ENCODE measurements at regions not wholly inside any gene's neighbourhood (a gene's known extent, or its start where the extent isn't known, plus 50 kb on each side); places are given as distances from the start of the nearest gene placed in this dataset.
"Not testable (repeated sequence)": the region's sequence is repeated elsewhere in the genome, so short reads cannot be mapped to it uniquely, and the experiment has no call there.

DNA sequence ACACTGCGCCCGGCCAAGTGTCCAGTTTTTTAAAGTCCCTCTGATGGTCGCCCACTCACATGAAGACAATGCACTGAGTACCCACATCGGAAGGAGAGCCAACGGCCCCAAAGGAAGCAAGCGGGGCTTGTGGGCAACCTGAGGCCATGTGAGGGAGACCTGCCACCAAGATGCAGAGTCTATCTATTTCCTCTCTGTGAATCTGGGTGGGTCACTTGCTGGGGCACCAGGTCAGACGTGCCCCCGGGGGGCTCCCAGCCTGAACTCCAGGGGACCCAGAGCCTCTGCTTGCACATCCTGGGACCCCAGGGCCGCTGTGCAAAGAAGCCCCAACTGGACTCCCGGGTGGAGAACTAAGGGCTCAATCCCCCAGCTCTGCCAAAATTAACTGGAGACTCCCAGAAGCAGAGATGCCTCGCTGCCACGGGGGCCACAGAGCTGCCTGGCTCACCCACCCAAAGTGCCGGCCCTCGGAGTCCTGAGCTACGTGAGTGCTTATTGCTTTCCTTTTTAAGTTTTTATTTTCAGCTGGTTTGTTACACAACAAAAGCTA lies 106.4 kb downstream of the BRD1 start:
- no peak for DNase-seq (ENCODE audit: low read depth in 3 of 3)

DNA sequence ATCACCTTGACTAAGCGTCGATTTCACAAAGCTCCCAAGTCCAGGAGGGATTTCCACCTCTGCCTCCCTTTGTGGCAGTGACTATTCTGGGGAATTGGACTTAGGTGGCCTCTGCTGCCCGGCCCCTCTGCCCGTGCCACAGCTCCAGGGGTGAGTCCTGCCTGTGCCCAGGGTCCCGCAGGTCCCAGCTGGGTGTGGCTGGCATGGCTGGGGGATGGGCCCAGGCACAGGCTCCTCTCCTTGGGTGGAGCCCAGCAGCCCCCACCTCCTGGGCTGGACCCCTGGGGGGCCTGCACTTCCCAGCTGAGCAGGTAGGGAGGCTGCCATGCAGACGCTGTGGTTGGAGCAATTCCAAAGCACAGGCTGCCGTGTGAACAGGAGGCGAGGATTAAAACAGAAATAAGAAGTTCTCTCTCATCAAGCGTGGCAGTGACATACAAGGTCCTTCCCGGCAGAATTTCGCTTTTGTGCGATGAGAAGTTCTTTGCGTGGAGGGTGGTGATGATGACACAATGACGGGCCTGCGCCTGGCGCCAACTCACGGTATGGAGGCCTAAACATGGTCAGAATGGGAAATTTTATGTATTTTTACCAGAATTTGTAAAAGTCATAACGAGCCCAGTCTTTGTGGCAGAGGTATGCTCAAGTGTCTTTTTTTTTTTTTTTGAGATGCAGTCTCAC lies 107.3 kb downstream of the BRD1 start:
- no peak for DNase-seq (ENCODE audit: low read depth in 3 of 3)

DNA sequence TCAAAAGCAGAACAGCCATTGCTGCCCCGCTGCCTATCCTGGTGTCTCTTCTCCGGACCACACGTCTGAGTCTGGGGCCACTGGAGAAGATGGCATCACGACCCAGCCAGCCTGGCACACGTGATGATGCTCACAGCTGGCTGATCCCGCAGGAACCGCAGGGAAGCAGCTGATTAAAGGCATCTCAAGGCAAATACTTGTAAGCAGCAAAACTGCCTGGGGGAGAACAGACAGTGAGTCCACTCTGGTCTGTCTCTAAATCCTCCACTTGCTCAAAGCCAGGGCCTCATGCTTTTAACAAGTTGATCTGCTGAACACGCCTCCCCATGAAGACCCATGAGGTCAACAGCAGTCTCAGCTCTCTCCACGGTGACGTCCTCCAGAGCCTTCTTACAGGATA lies 108.6 kb downstream of the BRD1 start:
- DNase-seq (ENCODE audit: low read depth in 3 of 3) = no peak

DNA sequence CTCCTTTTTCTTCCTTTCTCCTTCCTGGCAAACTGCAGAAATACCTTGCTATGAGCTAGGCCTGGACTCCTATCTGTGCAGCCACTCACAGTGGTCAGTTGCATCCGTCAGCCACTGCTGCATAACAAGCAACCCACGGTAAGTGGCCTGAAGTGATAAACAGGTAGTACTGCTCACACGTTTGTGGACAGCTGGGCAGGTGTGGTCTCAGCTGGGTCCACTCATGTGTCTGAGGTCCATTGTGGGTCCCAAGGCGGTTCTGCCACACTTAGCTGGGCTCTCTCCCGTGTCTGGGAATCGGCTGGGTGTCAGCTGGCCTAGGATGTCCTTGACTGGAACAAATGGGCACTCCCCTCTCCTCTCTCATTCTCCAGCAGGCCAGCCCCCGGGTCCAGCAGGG lies 109.3 kb downstream of the BRD1 start:
- no peak for DNase-seq (ENCODE audit: low read depth in 3 of 3)

DNA sequence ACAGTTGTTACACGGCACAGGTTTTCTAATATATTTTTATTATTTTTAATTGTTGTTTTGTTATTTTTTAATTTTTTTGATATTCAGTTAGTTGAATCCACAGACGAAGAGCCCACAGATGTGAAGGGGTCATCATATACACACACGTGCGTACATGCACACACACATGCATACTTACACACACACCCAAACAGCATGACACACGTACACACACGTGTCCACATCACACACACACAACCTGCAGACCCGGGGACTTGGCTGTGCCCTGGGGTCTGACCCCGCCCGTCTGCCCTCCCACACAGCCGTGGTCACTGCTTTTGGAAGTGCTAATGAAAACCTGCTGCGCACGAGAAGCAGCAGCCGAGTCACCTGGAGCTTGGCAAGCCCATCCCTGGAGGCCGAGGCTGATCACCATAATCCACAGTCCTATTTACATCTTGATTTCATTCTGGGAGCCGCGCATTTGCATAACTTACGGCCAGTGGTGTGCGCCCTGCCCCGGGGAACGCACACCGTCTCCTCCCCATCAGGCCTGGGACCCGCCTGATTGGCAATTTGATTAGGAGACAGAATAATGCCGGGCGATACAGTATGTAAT lies 110.3 kb downstream of the BRD1 start:
- no peak for DNase-seq (ENCODE audit: low read depth in 3 of 3)

DNA sequence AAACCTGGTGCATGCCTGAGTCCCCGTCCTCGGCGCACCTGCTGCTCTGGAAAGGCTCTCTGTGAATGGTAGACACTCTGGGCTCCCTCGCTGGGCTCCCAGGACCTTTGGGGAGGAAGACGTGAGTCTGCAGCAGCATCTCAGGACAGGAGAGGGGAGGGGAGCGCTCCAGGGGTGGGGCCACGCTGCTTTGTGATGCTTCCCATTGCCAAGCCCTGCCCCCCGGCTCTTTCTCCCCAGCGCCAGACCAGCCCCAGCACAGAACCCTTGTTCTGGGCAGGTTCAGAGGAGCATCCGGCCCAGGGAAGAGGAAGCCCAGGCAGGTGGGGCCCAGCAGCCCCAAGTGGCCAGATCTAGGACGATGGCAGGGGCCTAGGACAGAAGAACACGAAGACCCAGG lies 111.2 kb downstream of the BRD1 start:
- no peak for DNase-seq (ENCODE audit: low read depth in 3 of 3)

DNA sequence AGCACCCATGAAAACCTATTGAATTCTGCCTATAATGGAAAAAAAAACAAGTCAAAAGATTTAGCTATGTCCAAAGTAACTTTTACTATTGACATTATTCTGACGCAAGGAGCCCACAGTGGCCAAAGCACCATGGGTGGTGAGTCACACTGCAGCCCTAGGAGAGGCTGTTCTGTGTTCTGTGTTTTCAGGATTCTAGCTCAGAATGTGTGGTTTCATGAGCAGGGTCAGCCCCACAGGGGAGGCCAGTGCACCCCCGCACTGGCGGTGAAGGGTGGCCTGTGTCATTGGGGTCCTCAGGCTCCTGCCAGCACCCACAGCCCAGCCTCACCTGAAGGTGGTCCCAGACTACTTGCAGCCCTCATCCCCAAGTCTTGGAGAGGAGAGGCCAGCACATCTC lies 112.2 kb downstream of the BRD1 start:
- no peak for DNase-seq (ENCODE audit: low read depth in 3 of 3)

DNA sequence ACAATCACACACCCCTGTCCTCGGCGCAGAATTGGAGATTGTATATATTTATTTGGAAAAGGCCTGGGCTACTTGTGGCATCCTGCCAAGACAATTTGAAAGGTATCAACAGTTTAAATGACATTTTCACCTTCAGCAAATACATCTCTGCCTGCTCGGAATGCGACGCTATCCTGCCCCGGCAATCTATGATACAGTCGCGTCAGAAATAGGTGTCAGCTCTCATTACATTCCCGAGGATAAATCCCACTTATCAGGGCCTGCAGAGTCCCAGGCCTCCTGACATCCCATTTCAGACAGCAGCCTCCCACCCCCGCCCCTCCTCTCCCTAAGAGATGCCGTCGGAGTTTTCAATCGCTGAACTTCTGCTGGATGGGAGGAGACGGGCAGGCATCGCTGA lies 114.7 kb downstream of the BRD1 start:
- no peak for DNase-seq (ENCODE audit: low read depth in 3 of 3)

DNA sequence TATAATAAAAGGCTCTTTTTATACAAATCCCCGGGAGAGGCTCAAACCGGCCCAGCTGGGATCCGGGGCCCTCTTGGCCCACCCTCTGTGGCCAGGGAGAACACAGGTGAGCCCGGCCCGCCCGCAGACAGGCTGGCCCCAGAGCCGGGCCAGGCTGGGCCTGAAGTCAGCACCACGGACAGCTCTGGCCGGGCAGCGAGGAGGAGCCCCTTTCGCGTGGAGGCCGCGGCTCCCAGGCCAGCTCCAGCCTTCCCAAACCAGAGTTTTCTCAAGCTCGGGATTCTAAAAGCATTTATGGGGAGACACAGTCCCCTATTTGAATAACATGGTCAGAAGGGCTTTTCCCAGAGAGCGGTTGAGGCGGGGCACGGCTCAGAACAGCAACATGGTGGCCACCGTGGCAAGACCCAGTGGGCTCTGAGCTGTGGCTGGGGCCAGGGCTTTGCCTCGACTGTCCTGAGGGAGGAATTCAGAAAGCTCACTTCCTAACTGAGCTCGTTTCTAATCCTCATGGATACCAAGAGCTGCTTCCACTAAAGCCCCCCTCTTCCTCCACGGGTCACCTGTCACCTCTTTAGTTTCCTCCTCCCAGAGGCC lies 115.4 kb downstream of the BRD1 start:
- no peak for DNase-seq (ENCODE audit: low read depth in 3 of 3)

DNA sequence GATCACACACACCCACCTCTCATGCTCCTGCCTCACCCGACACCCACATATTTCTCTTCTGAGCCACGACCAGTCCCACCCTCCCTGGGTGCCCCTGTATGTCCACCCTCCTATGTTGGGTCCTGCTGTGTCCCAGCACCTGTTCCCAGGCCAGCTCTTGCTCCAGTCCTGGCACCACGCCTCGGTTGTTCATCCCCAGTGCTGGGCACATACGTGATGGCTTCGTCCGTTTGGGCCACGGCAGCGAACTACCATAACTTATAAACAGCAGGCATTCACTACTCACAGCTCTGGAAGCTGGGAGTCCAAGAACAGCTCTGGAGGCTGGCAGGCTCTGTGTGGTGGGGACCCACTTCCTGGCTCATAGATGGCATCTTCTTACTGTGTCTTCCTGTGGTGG lies 116.9 kb downstream of the BRD1 start:
- no peak for DNase-seq (ENCODE audit: low read depth in 3 of 3)

DNA sequence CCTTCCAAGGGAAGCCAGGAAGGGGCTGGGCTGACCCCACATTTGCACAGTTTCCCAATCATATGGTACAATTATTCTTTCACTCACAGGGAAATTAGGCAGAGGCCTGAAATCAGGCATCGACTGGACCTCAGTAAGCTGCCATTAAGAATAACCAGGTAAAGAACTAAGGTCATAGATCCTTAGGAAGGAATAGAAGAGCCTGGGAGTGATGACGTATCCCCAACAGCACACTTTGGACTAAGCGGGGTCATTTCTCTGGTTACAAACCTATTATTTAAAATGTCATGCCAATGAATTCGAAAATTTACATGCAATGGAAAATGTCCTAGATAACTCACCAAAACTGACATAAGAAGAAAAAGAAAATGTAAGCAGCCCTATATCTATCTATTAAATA lies 118.2 kb downstream of the BRD1 start:
- no peak for DNase-seq (ENCODE audit: low read depth in 3 of 3)

DNA sequence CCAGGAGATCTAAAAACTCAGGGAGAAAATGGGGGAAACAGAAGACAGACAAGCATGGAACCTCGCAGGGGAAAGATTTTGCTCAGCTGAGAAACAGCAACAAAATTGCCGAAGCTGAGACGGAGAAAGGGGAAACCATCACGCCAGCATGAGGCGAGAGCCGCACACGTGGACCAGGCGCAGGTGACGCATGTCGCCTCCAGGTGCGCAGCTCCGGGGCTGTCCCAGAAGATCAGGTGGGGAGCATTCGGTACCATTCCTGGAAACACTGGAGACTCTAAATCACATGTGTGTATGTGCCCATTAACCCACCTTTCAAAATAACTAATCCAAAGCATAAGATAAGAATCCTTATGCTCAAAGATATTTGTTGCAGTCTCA lies 121.7 kb downstream of the BRD1 start:
- no peak for DNase-seq (ENCODE audit: low read depth in 3 of 3)

DNA sequence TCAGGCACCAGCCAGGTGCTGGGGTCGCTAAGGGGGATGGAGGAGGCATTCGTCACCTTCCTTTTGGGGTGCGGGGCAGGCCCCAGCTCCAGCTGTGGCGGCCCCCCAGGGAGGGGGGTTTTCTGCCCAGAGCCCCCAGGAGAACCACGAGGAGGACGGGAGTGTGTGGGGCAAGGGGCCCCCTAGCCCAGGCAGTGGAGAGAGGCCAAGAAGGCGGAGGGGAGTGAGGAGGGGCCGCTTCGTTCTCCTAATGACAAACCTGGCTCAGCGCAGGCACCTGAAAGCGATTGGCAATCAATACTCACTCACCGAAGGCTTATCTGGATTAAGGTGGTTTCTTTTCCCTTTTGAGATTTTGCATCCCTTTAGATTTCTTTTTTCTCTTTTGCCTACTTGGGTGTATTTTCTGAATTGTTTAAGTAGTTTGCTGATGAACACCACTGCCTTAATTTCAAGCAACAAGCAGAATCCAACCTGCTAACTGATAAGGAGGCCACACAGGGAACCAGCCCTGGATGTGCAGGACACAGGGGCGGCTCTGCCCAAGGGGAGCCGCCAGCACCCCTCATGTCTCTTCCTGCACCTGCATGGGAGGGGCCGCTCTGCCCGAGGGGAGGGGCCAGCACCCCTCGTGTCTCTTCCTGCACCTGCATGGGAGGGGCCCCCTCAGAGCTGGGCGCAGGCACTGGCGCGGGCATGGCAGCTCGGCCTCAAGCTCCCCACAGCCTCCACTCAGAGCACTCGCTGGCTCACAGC lies 122.3 kb downstream of the BRD1 start:
- DNase-seq (ENCODE audit: low read depth in 3 of 3) = no peak

DNA sequence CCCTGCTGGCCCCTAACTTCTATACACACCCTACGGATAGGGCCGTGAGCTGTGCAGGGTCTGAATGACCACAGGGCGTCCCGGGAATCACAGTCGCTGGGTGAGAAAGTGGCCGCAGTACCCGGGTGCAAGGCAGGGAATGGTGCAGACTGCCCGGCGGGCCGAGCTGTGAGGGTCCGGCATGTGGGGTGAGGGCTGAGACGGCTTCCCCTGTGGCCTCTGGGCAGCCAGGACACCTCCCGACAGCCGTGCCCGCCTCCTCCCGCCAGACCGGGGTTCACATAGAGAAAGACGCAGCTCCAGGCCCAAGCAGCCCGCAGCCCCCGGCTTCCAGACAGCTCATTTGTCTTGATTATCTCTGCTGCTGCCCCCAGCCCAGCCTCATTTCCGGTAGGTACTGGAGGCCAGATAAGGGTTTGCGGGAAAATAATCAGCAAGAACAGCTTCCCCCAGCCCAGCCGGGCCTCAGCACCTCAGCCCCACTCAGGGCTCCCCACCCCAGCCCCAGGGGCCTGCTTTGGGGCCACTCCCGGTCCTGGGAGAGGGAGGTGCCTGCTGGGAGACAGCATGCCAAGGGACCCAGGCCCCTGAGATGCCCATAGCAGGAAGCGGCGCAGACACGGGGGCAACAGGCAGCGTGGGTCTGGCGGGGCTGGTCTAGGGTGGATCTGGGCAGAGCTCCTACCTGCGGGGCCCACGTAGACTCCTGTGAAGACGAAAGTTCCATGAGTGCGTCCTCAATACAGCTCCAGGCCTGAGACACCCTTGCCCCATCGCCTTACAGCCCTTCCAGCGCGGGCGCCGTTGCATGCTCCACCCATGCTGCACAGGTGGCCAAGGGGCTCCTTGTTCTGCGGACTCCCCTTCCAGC lies 123.1 kb downstream of the BRD1 start:
- no peak for DNase-seq (ENCODE audit: low read depth in 3 of 3)

DNA sequence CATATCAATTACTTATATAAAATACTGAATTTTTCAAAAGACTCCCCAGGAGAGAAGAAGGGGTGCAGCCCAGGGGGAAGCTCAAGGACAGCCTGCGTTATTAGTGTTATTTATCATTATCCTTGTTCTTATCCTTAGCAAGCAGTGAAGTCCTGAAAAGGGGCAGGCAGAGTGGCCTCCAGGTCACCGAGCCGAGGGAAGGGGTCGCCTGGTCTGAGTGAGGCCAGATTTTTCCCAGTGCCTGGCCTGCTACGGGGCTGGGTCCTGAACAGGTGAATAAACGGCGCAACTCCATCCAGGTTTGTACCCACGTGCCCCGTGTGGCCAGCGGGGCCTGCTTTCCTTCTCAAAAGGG lies 123.7 kb downstream of the BRD1 start:
- no peak for DNase-seq (ENCODE audit: low read depth in 3 of 3)

DNA sequence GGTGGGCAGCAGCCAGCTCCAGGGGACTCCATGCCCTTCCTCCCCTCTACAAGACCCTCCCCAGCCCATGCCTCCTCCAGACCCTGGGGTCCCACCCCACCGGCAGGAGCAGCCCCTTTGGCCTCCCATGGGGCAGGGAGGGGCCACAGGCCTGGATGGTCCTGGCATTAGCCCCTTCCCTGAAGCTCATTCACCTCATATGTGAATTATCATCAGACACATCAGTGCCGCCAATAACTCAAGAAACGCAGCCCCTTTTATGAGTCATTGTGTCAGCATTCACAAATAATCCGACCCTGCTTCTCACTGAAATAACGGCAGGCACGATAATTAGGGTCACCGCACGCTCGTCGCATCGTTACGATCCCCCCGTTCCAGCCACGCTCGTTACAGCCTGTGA lies 124.2 kb downstream of the BRD1 start:
- DNase-seq (ENCODE audit: low read depth in 3 of 3) = no peak

DNA sequence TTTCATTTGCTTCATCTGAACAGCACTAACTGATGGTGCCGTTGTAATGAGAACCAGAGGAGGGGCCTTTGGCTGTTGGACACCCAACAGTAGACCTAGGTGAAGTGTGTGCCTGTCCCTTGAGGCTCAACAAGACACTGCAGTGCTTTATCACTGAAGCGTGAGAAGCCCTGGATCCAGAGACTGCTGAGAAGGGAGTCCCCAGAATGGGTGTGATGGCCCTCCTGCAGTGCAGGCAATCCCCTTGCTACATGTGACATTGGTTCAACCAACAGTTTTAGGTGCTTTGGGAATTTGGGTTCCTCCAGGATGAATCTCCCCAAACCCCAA lies 125.6 kb downstream of the BRD1 start:
- no peak for DNase-seq (ENCODE audit: low read depth in 3 of 3)

DNA sequence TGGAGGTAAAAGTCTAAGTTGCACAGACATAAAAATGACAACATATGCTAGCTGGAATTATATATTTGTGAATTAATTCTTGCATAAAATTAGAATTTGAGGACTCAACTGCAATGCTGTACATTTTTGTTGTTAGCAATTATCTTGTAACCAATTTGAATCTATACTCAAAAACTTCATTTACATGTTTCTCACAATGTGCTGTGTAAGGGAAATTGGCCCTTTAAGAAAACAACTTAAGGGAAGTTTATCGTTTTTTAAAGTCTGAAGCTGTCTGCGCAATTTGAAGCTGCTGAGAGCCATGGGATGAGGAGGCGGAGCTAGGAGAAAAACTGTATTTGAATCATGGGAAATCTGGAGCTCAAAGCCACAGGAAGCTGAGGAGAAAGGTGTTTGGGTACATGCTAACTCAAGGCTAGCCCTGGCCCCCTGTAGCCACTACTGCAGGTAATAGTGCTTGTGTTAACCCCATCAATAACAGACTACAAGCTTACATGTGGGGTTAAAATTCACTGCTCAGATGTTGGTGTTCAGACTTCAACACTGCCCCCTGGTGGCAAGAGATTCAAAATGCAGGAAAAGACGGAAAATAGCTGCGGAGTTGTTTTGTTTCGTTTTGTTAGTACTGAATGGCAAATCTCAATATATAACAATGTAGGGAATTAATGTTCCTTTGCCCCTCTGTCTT lies 126.1 kb downstream of the BRD1 start:
- no peak for DNase-seq (ENCODE audit: low read depth in 3 of 3)

DNA sequence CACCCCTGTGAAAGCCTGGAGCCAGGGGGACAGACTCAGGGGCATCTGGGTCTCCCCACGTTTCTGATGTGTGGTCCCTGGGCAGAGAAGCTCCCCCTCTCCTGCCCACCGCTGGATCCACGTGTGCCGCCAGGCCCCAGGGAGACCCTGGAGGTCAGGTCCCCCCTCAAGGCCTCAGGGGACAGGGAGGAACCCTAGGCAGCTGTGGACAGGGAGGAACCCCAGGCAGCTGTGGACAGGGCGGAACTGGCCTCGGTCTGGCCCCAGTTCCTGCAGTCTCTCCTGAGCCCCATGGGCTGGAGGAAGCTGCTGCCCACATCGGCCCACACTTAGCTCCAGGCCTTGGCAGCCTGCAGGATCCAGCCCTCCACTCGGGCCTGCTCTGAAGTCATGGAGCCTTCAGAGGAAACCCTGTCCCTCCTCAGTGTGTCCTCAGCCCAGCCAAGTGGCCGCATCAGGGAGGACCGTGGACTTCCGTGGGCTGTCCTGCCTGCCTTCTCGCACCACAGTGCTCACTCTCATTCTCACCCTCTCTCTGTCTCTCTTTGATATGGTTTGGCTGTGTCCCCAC lies 127.7 kb downstream of the BRD1 start:
- DNase-seq (ENCODE audit: low read depth in 3 of 3) = no peak

DNA sequence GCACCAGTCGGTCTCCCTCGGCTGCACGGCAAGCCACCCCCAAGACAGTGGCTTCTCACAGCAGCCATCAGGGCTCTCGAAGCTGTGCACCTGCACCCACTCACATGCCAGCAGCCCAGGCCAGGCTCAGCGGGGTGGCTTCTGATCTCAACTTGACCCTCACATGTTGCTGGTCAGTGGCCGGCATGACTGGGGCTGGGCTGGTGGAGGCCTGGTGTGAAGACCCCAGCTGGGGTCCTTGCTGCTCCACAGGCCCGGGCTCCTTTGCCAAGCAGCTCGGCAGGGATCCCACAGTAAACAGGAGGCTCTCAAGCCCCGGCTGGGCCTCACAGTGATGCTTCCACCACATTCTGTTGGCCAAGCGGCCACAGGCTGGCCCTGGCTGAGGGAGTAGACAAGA lies 128.2 kb downstream of the BRD1 start:
- DNase-seq (ENCODE audit: low read depth in 3 of 3) = no peak

DNA sequence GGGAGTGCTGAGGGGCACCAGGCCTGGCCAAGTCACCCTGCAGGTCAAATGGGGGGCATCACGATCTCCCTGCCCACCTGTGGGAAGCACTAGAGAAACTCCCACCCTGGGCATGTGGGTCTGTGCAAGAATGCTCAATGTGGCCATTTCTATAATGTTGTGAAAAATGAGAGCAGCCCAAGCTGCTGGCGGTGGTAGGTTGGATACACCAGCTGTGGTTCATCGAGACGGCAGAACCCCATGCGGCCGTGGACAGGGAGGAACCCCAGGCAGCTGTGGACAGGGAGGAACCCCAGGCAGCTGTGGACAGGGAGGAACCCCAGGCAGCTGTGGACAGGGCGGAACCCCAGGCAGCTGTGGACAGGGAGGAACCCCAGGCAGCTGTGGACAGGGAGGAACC lies 129.1 kb downstream of the BRD1 start:
- DNase-seq (ENCODE audit: low read depth in 3 of 3) = not testable (repeated sequence)

Data from stimulated activated CD4-positive, alpha-beta T cell treated with anti-CD3 and anti-CD28 coated beads, TNF-alpha, amount 100 ng/mL, for 48 hours (primary cell).